Choroid plexus epithelial cell (primary cell): ENCODE measurements at regions not wholly inside any gene's neighbourhood (a gene's known extent, or its start where the extent isn't known, plus 50 kb on each side); places are given as distances from the start of the nearest gene placed in this dataset.

Experiments used
- DNase-seq: peaks from one replicate; pipeline ENCODE4 v3.0.0-alpha.2; 2010; ENCODE audit warnings: low read depth
- H3K4me3 ChIP-seq: 2 replicates; pipeline ENCODE4 v1.5.1; 2011; ENCODE audit warnings: low read depth, mild to moderate bottlenecking, control low read depth, low read length, moderate library complexity
- CTCF ChIP-seq: conservative IDR thresholded peaks from 2 replicates; pipeline ENCODE4 v1.5.1; 2011; ENCODE audit warnings: low read depth, mild to moderate bottlenecking, control low read depth, inconsistent platforms, low read length, moderate library complexity

- DNase-seq = peak; percentile 82
- no peak overlapping the region for H3K4me3 ChIP-seq
- peak; percentile 98 for TF ChIP-seq CTCF
These were observed 61.4 kb upstream of the TRIM2 start for GRCh38 chr4:153142700-153143438.

GRCh38 chr4:153143527-153144348 lies 60.5 kb upstream of the TRIM2 start:
- H3K4me3 ChIP-seq = no peak overlapping the region
- no peak for TF ChIP-seq CTCF
- DNase-seq = peak; percentile 55

- no peak for TF ChIP-seq CTCF
- no peak overlapping the region for H3K4me3 ChIP-seq
- DNase-seq = no peak
These were observed 58.2 kb upstream of the TRIM2 start for GRCh38 chr4:153146031-153146430.

GRCh38 chr4:153146961-153147360 lies 57.3 kb upstream of the TRIM2 start:
- H3K4me3 ChIP-seq = no peak overlapping the region
- no peak for DNase-seq
- TF ChIP-seq CTCF = no peak

GRCh38 chr4:153148791-153149190 lies 55.5 kb upstream of the TRIM2 start:
- no peak overlapping the region for H3K4me3 ChIP-seq
- TF ChIP-seq CTCF = no peak
- DNase-seq = no peak

- DNase-seq = peak; percentile 79
- H3K4me3 ChIP-seq = no peak overlapping the region
- TF ChIP-seq CTCF = no peak
These were observed 52.4 kb upstream of the TRIM2 start for GRCh38 chr4:153151535-153152455.
